ENCODE measurements at regions not wholly inside any gene's neighbourhood (a gene's known extent, or its start where the extent isn't known, plus 50 kb on each side); places are given as distances from the start of the nearest gene placed in this dataset.

- Histone ChIP-seq H3K14ac (ENCODE audit: insufficient read length) (no peak overlapping the region), H2AFZ (ENCODE audit: low read length) (no peak overlapping the region), H3K27ac (ENCODE audit: low read depth, low read length) (0 out of 2 replicates have a peak overlapping the region, but pooled peaks have one; percentile 22), H4K5ac (ENCODE audit: insufficient read length, low read depth, low read length) (no peak overlapping the region), H2BK5ac (ENCODE audit: low read depth, low read length) (no peak overlapping the region), H3K36me3 (ENCODE audit: control insufficient read depth in 2 of 4, insufficient read depth in 4 of 4, low read length in 3 of 4) (no peaks in the 10 kb centered on the region), H3K4me1 (replicated peaks in 1 of 4; ENCODE audit: control insufficient read depth in 3 of 4, insufficient read depth in 4 of 4, low read length in 3 of 4) (peaks cover 0 to 3% (median 0%) of the 10 kb centered on the region in 4 experiments; a peak in 1 of 7 replicates), H3K79me2 (ENCODE audit: control insufficient read depth in 1 of 2, insufficient read depth in 2 of 2, low read length in 2 of 2) (0 out of 4 replicates have a peak, but pooled peaks cover 0 to 4% of the 10 kb centered on the region in 2 experiments), H4K91ac (replicated peaks; ENCODE audit: insufficient read length, low read length) (no peak overlapping the region), H3K4me3 (ENCODE audit: extremely low read depth in 1 of 4, insufficient read depth in 2 of 4, low read depth in 3 of 4, low read length in 4 of 4) (no peak overlapping the region), H3K4me2 (ENCODE audit: insufficient read depth in 1 of 2, low read depth in 2 of 2, low read length in 2 of 2) (peak overlapping the region; percentile 51 to 63), H2BK20ac (ENCODE audit: low read length) (no peak overlapping the region), H3K56ac (replicated peaks; ENCODE audit: insufficient read length, low read depth, low read length) (no peak overlapping the region), H2BK12ac (ENCODE audit: low read depth, low read length) (no peak overlapping the region), H3K9ac (replicated peaks in 1 of 4; ENCODE audit: extremely low read depth in 1 of 4, low read depth in 3 of 4, low read length in 3 of 4) (no peak overlapping the region), H3K79me1 (ENCODE audit: low read depth, low read length) (no peaks in the 10 kb centered on the region), H4K8ac (ENCODE audit: extremely low read depth, insufficient read depth, low read length) (no peak overlapping the region), H2BK15ac (ENCODE audit: low read length) (no peak overlapping the region), H2BK120ac (replicated peaks; ENCODE audit: low read depth, low read length) (no peak overlapping the region), H3K23me2 (ENCODE audit: low read depth, low read length) (no peaks in the 10 kb centered on the region), H3K27me3 (replicated peaks in 1 of 4; ENCODE audit: control insufficient read depth in 3 of 4, extremely low read depth in 1 of 4, insufficient read depth in 3 of 4, low read length in 3 of 4) (no peaks in the 10 kb centered on the region), H3K4ac (replicated peaks; ENCODE audit: insufficient read length, low read depth, low read length) (no peak overlapping the region), H2AK5ac (ENCODE audit: low read depth, low read length) (no peak overlapping the region), H3K23ac (ENCODE audit: insufficient read length) (no peak overlapping the region), H4K20me1 (replicated peaks in 1 of 2; ENCODE audit: control insufficient read depth in 1 of 2, insufficient read depth in 2 of 2, low read length in 2 of 2) (no peaks in the 10 kb centered on the region), H3K18ac (ENCODE audit: extremely low read depth, low read length) (no peak overlapping the region), H3K9me3 (ENCODE audit: insufficient read depth in 2 of 2, low read depth in 1 of 2, low read length in 1 of 2) (no peaks in the 10 kb centered on the region)
- no peak for TF ChIP-seq CREB1 (IDR thresholded peaks at IDR 0.05)
- TF ChIP-seq ASH2L (IDR thresholded peaks at IDR 0.05; ENCODE audit: low read length) = no peak
- TF ChIP-seq JUN (IDR thresholded peaks at IDR 0.05; ENCODE audit: low read depth, low read length) = 0 out of 2 replicates have a peak, but pooled peaks have one; percentile 11
- peak; percentile 66; the same call in 1 of the 2 replicates for TF ChIP-seq JUND (IDR thresholded peaks at IDR 0.05; ENCODE audit: low read length)
- TF ChIP-seq CHD1 (IDR thresholded peaks at IDR 0.05; ENCODE audit: low read depth, low read length) = no peak
- TF ChIP-seq E2F6 (IDR thresholded peaks at IDR 0.05) = no peak
- ChIA-PET POLR2A (ENCODE audit: partially characterized antibody) (no interaction called here), CTCF (ENCODE audit: partially characterized antibody) (no interaction called here)
- peak; percentile 78 for FAIRE-seq
- WGBS, 2 experiments (ENCODE audit: extremely low coverage in 1 of 2, insufficient coverage in 1 of 2, insufficient read length in 1 of 2, insufficient replicate concordance in 2 of 2, low coverage in 1 of 2, low lambda C conversion rate in 2 of 2, missing lambda C conversion rate in 1 of 2) = 27% methylated on average over 4 of the region's 4 CpGs; no CpG with 5 or more reads in 1 of the 2 experiments
- DNase-seq (ENCODE audit: low read depth in 1 of 2, low spot score in 2 of 2) = peak in 1 of 2 experiments; percentile 51
Measured at GRCh38 chr2:167509586-167509985, 621.3 kb downstream of the XIRP2 start.
